WI38 (cell line): ENCODE measurements at regions not wholly inside any gene's neighbourhood (a gene's known extent, or its start where the extent isn't known, plus 50 kb on each side); places are given as distances from the start of the nearest gene placed in this dataset.
"Not testable (repeated sequence)": the region's sequence is repeated elsewhere in the genome, so short reads cannot be mapped to it uniquely, and the experiment has no call there.

Source experiments
- H3K4me3 ChIP-seq: 2 replicates; pipeline ENCODE4 v1.5.1; 2011; ENCODE audit warnings: low read depth, mild to moderate bottlenecking, control low read depth, low read length
- CTCF ChIP-seq: IDR thresholded peaks from 2 replicates; pipeline ENCODE4 v1.5.1; 2012; ENCODE audit warnings: low read depth, mild to moderate bottlenecking, control low read depth, low read length

GRCh38 chr2:207370646-207371045 is 159.1 kb upstream of the CREB1 start:
- no peak for TF ChIP-seq CTCF
- H3K4me3 ChIP-seq, result no peak overlapping the region

GRCh38 chr2:207371877-207372276 is 157.9 kb upstream of the CREB1 start:
- no peak for TF ChIP-seq CTCF
- H3K4me3 ChIP-seq, result no peak overlapping the region

GRCh38 chr2:207372483-207372882 is 157.3 kb upstream of the CREB1 start:
- H3K4me3 ChIP-seq, result no peak overlapping the region
- no peak for TF ChIP-seq CTCF

- no peak overlapping the region for H3K4me3 ChIP-seq
- no peak for TF ChIP-seq CTCF
Measured at GRCh38 chr2:207375207-207375875, 154.4 kb upstream of the CREB1 start.

DNA sequence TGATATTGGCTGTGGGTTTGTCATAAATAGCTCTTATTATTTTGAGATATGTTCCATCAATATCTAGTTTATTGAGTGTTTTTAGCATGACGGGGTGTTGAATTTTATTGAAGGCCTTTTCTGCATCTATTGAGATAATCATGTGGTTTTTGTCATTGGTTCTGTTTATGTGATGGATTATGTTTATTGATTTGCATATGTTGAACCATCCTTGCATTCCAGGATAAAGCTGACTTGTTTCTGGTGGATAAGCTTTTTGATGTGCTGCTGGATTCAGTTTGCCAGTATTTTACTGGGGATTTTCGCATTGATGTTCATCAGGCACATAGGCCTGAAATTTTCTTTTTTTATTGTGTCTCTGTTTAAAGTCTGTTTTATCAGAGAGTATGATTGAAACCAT is 151.1 kb upstream of the CREB1 start:
- not testable (repeated sequence) for H3K4me3 ChIP-seq

GRCh38 chr2:207385076-207385475 is 144.7 kb upstream of the CREB1 start:
- no peak overlapping the region for H3K4me3 ChIP-seq
- TF ChIP-seq CTCF, result no peak

DNA sequence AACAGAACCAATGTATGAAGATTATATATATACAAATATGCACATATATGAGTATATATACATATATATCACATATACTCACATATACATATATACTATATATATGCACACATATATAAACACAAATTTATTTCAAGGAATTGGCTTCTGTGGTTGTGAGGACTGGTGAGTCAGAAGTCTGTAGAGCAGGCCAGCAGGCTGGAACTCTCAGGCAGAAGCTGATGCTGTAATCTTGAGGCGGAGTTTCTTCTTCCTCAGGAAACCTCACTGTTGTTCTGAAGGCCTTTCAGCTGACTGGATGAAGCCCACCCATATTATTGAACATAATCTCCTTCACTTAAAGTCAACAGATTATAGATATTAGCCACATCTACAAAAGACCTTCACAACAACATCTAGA is 143.9 kb upstream of the CREB1 start:
- H3K4me3 ChIP-seq, result no peak overlapping the region
- no peak for TF ChIP-seq CTCF

DNA sequence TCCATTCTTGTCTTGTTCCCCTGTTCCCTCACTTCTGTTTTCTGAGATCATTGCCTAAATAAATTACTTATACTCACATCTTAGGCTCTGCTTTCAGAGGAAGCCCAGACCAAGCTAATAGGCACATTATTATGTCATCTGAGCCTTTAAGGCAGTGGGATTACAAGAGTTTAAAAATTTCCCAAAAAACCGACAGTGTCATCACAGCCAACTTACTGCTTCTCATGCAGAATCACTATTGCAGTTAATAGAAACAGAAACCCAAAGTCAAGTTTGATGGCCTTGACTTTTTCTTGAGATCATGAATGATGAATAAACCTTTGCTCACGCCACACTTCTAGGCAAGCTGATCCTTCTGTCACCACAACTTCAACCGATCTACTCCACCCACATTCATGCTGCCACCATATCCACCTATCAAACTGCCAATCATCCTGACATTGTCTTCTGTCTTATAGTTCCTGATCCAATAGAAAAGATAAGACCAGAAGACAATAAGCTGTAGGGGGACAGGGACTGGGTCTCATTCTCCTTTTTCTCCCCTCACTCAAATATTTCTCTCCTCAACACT is 142.7 kb upstream of the CREB1 start:
- H3K4me3 ChIP-seq, result no peak overlapping the region
- TF ChIP-seq CTCF, result no peak
